Stimulated activated CD4-positive, alpha-beta T cell treated with anti-CD3 and anti-CD28 coated beads, Interleukin-15, amount 100 ng/mL, for 48 hours (primary cell): ENCODE measurements at regions not wholly inside any gene's neighbourhood (a gene's known extent, or its start where the extent isn't known, plus 50 kb on each side); places are given as distances from the start of the nearest gene placed in this dataset.

Experiments used
- DNase-seq, 2 donors: peaks; one replicate each; pipeline ENCODE4 v3.0.0-alpha.2; 2020; ENCODE audit warnings: low read depth in 2 of 2

DNA sequence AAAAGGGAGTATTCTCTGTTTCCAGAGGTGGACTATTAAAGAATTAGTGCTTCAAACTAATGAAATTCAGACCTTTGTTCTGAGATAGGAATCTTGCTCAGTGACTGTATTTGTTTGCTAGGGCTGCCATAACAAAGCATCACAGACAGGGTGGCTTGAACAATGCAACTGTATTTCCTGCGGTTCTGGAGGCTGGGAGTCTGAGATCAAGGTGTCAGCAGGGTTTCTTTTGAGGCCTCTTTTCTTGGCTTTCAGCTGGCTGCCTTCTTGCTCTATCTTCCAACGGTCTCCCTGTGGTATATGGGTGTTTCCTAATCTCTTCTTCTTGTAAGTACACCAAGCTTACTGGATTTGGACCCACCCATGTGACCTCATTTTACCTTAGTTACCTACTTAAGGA is 264.6 kb upstream of the PROX1 start:
- no peak for DNase-seq

GRCh38 chr1:213724640-213725536 is 262.9 kb upstream of the PROX1 start:
- DNase-seq = no peak

DNA sequence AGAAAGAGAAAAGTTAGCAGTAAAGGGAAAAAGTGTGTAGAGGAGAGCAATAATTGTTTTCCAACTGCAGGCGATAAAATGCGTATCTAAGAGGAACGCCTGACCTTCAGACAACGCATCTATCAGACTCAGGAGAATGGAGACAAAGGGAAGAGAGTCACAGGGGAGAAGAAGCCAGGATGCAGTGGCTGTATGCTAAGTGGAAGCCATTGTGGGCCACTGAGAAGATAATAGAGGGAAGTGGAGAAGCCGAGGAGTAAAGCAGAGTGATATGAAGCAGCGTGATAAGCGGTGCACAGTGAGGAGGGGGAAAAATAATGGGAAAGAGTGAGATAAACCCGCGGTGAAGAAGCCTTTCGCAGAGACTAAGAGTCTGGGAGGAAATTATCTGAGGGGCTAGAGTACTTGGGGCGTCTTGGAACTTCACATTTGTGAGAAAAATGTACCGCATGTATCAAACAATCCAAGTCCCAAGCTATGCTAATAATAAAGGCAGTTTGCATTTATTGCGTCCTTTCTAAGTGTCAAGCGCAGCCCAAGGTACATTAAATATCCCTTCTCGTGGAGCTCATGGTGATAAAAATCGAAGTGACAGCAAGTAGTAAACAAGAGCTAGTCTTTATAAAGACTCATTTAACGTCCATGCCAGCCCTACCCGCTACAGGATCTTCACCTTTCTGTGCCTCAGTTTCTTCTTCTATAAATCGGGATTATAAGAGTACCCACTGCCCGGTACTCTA is 259.8 kb upstream of the PROX1 start:
- DNase-seq = no peak

GRCh38 chr1:213728593-213729536 is 258.9 kb upstream of the PROX1 start:
- no peak for DNase-seq

- no peak for DNase-seq
Measured at GRCh38 chr1:213733705-213734104, 254.1 kb upstream of the PROX1 start.

DNA sequence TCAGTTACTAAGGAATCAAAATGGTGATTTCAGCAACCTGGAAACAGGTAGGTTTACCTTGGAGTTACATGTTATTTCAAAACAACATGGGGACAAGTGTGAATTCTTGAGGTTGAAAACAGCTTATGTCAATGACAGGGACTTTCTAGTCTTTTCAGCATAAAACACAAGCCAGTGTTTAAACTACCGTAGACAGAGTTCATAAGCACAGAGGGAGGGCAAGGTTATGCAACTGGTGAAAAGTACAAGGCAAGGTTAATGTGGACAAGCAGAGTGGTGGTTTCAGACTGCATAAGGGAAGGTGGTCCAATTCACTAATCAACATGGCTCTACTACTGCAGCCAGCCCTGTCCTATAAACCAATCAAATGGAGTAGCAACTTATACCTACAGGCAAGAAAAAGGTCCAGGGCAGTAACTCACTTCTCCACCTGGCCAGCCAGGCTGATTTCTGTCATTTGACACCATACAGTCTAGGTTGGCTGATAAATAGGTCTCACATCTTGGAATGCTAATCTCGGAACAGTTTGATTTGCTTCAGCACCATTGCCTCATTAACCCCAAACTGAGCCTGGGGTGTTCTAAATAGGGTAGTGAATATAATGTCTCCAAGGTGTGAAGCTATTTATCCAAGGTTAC is 250.3 kb upstream of the PROX1 start:
- DNase-seq = no peak

DNA sequence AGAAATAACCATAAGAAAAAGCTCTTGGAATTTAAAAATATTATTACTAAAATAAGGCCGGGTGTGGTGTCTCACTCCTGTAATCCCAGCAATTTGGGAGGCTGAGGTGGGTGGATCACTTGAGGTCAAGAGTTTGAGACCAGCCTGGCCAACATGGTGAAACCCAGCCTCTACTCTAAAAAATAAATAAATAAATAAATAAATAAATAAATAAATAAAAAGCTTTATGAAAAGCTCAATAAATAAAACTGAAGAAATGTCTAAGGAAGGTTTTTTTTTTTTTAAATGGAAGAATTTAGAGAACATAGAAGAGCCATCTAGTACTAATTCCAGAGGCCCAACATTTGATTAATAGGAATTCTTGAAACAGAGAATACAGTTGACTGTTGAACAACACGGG is 249.1 kb upstream of the PROX1 start:
- DNase-seq = no peak

DNA sequence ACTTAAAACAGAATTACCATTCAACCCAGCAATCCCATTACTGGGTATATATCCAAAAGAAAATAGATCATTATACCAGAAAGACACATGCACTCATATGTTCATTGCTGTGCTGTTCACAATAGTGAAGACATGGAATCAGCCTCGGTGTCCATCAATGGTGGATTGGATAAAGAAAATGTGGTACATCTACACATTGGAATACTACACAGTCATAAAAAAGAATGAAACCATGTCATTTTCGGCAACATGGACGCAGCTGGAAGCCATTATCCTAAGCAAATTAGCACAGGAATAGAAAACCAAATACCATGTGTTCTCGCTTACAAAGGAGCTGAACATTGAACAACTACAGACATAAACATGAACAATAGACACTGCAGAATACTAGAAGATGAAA is 244.8 kb upstream of the PROX1 start:
- DNase-seq = no peak

DNA sequence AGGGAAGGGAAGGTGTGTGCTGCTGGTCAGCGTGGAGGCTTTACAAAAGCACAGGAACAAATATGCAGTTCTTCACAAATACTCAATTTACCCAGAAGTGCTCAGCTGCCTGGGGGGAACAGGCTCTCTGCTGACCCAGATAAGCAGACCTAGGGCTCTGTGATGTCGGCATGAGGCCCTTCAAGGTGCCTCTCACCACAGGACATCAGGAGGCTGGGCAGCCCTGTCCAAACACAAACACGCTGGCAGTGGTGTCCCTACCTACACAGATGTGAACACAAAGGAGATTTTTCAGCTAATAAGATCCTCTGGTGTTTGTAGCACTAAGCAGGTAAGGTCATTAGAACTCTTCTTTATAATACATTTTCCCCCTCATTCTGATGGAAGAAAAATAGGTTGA is 243.0 kb upstream of the PROX1 start:
- DNase-seq = no peak

DNA sequence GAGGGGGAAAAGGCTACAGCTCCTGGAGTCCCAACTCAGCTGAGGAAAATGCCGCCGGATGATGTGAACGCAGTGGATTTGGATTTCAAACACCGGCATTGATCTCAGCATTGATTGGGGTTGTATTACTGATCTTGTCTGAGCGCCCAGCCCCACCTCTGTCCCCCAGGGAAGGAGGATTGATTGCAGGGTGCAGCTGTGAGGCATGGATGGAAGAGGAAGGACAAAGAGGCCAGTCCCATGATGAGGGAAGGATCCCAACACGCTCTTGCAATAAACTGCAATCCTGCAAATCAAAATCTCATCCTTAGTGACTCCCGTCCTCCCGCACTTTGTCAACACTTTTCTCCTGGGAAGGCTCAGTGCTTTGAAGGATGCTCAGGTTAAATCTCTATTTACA is 242.3 kb upstream of the PROX1 start:
- no peak for DNase-seq

GRCh38 chr1:213749558-213749957 is 238.2 kb upstream of the PROX1 start:
- DNase-seq = no peak

GRCh38 chr1:213750231-213751063 is 237.3 kb upstream of the PROX1 start:
- no peak for DNase-seq

- DNase-seq = no peak
Measured at GRCh38 chr1:213751064-213751397, 236.7 kb upstream of the PROX1 start.

DNA sequence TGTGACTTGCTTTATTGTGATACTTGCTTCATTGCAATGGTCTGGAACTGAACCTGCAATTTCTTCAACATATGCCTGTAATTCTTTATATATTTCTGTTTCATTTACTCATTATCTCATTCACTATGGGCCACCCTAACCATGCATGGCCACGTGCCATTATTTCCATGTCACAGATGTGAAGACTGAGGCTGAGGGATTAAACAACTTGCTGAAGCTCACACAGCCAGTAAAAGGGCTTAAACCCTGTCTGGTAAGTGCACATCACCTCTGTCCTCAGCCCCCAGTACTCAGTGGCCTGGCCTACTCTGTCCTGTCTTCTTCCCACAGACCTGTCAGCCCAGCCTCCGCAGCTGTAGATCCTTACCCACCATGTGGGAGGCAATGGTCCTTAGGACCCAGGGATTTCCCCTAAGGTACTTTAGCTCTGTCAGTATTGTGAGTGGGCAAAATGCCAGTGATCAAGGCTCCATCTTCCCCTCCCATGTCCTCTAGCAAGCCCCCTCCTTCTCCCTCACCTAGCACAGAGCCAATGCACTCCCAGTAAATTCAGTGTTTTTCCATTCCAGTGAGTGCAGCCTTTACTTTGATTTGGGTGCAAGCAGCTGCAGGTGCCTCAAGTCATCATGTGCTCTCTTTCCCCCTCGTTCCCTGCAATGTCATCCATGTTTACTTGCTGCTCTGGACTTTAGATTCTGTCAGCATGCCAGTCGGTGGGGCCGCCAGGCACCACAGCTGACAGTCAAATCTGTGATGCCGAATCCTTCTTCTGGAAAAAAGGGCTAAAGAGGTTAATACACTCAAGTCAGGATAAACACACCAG is 228.2 kb upstream of the PROX1 start:
- DNase-seq = no peak

- peak; percentile 33 to 40 for DNase-seq
Measured at GRCh38 chr1:213761845-213762407, 225.8 kb upstream of the PROX1 start.

GRCh38 chr1:213767683-213768082 is 220.1 kb upstream of the PROX1 start:
- no peak for DNase-seq

GRCh38 chr1:213772128-213773063 is 215.4 kb upstream of the PROX1 start:
- no peak for DNase-seq

GRCh38 chr1:213773975-213774374 is 213.8 kb upstream of the PROX1 start:
- no peak for DNase-seq
